ENCODE measurements at regions not wholly inside any gene's neighbourhood (a gene's known extent, or its start where the extent isn't known, plus 50 kb on each side); places are given as distances from the start of the nearest gene placed in this dataset.

DNA sequence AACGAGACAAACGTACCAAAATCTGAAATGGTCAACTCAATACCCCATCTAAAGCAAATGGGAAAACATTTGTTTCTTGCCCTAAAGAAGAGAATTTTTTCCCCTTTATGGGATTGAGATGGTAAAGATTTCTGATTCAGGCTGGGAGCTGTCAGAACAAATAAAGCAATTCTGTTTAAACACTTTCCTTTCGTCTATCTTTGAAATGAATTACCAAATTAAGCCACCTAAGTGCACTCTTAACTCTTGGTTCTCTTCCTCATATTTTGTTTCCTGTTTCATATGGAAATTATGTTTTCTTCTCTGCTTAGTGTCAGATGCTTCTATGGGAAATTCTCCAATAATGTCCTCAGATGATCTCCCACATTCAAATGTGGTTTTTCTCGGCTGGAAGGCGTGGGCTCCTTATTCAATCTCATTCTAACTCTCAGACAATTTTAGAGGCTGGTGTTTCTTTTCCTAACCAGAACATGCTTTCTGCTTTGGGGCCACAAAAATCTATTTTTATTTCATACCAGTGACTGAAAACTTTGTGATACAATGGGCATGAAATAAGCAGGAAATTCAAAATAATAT is 50.3 kb upstream of the HPF1 start:
- TF ChIP-seq POLR2A (IDR thresholded peaks at IDR 0.05; ENCODE audit: low read length) (no peak), GATA1 (IDR thresholded peaks at IDR 0.05; ENCODE audit: low read depth, low read length) (no peak)

Measured in erythroblast (primary cell).